ENCODE measurements at regions not wholly inside any gene's neighbourhood (a gene's known extent, or its start where the extent isn't known, plus 50 kb on each side); places are given as distances from the start of the nearest gene placed in this dataset.

DNA sequence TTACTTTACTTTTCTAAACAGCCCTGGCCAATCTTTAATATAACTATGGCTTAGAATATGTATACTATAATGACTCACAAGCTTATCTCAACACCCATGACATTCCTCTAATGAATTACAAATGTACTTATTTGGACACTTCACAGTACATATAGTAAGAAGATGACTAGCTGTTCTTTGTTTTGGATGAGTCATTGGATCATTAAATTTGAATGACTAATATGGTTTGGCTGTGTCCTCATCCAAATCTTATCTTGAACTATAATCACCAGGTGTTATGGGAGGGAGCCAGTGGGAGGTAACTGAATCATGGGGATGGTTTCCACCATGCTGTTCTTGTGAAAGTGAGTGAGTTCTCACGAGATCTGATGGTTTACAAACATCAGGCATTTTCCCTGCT is 807.5 kb upstream of the SORCS1 start:
- no peak overlapping the region for H3K4me2 ChIP-seq (ENCODE audit: low read depth, low read length, poor library complexity, severe bottlenecking)
- H4K20me1 ChIP-seq (ENCODE audit: low read depth, low read length) = no peaks in the 10 kb centered on the region
- H3K27me3 ChIP-seq (ENCODE audit: low read length) = no peaks in the 10 kb centered on the region
- no peak overlapping the region for H3K27ac ChIP-seq (ENCODE audit: low read depth, low read length)
- no peaks in the 10 kb centered on the region for H3K9me3 ChIP-seq (ENCODE audit: insufficient read depth, low read length)
- H3F3A ChIP-seq (ENCODE audit: insufficient read depth) = no peaks in the 10 kb centered on the region
- no peak for TF ChIP-seq EZH2phosphoT487 (conservative IDR thresholded peaks at IDR 0.05; ENCODE audit: low read length)
- TF ChIP-seq, protein P1, sequence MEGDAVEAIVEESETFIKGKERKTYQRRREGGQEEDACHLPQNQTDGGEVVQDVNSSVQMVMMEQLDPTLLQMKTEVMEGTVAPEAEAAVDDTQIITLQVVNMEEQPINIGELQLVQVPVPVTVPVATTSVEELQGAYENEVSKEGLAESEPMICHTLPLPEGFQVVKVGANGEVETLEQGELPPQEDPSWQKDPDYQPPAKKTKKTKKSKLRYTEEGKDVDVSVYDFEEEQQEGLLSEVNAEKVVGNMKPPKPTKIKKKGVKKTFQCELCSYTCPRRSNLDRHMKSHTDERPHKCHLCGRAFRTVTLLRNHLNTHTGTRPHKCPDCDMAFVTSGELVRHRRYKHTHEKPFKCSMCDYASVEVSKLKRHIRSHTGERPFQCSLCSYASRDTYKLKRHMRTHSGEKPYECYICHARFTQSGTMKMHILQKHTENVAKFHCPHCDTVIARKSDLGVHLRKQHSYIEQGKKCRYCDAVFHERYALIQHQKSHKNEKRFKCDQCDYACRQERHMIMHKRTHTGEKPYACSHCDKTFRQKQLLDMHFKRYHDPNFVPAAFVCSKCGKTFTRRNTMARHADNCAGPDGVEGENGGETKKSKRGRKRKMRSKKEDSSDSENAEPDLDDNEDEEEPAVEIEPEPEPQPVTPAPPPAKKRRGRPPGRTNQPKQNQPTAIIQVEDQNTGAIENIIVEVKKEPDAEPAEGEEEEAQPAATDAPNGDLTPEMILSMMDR (IDR thresholded peaks at IDR 0.05; ENCODE audit: insufficient read depth, low read length, poor library complexity, severe bottlenecking) = no peak
- no peak overlapping the region for H2AFZ ChIP-seq (ENCODE audit: low read depth, low read length, severe bottlenecking)
- no peaks in the 10 kb centered on the region for H3K9me2 ChIP-seq (replicated peaks; ENCODE audit: insufficient read depth, low read length)
- H3K79me2 ChIP-seq (ENCODE audit: insufficient read depth, low read length) = no peaks in the 10 kb centered on the region
- H3K9ac ChIP-seq (ENCODE audit: low read length) = no peak overlapping the region
- H3K4me3 ChIP-seq (ENCODE audit: insufficient read depth, low read length, poor library complexity, severe bottlenecking) = no peak overlapping the region
- H3K36me3 ChIP-seq (ENCODE audit: low read length) = no peaks in the 10 kb centered on the region

DNA sequence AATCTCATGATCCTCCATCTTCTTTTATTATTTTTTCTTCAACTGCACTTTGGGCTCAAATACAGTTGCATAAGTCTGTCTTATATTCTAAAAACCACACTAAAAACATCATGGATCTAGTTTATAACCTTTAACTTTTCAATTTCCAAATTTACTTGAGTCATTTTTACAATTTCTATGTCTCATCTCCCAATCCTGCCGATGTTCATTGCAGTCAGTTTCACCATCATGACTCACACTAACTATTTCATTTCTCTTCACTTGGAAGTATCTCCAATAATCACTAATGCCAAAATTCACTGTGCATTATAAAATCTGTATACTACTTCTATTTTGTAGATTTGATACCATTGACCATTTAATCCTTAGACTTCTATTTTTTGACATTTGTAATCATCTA is 806.9 kb upstream of the SORCS1 start:
- Histone ChIP-seq H3K27ac (ENCODE audit: low read depth, low read length) (no peak overlapping the region), H3K4me2 (ENCODE audit: low read depth, low read length, poor library complexity, severe bottlenecking) (no peak overlapping the region), H3K27me3 (ENCODE audit: low read length) (no peaks in the 10 kb centered on the region), H3K4me3 (ENCODE audit: insufficient read depth, low read length, poor library complexity, severe bottlenecking) (no peak overlapping the region), H3K9me2 (replicated peaks; ENCODE audit: insufficient read depth, low read length) (no peaks in the 10 kb centered on the region), H3K36me3 (ENCODE audit: low read length) (no peaks in the 10 kb centered on the region), H3F3A (ENCODE audit: insufficient read depth) (no peaks in the 10 kb centered on the region), H3K9me3 (ENCODE audit: insufficient read depth, low read length) (no peaks in the 10 kb centered on the region), H3K9ac (ENCODE audit: low read length) (no peak overlapping the region), H3K79me2 (ENCODE audit: insufficient read depth, low read length) (no peaks in the 10 kb centered on the region), H2AFZ (ENCODE audit: low read depth, low read length, severe bottlenecking) (no peak overlapping the region), H4K20me1 (ENCODE audit: low read depth, low read length) (no peaks in the 10 kb centered on the region)
- TF ChIP-seq, protein P1 (IDR thresholded peaks at IDR 0.05; ENCODE audit: insufficient read depth, low read length, poor library complexity, severe bottlenecking) = no peak

- H3K27ac ChIP-seq (ENCODE audit: low read depth, low read length) = no peak overlapping the region
- no peak overlapping the region for H2AFZ ChIP-seq (ENCODE audit: low read depth, low read length, severe bottlenecking)
- H3K4me2 ChIP-seq (ENCODE audit: low read depth, low read length, poor library complexity, severe bottlenecking) = no peak overlapping the region
These were observed 806.0 kb upstream of the SORCS1 start for GRCh38 chr10:107970512-107970911.

More at GRCh38 chr10:107970512-107970911, 806.0 kb upstream of the SORCS1 start:
- Histone ChIP-seq H3K36me3 (ENCODE audit: low read length) (no peaks in the 10 kb centered on the region), H3F3A (ENCODE audit: insufficient read depth) (no peaks in the 10 kb centered on the region), H3K79me2 (ENCODE audit: insufficient read depth, low read length) (no peaks in the 10 kb centered on the region), H3K9ac (ENCODE audit: low read length) (no peak overlapping the region), H3K9me3 (ENCODE audit: insufficient read depth, low read length) (no peaks in the 10 kb centered on the region), H3K9me2 (replicated peaks; ENCODE audit: insufficient read depth, low read length) (no peaks in the 10 kb centered on the region), H4K20me1 (ENCODE audit: low read depth, low read length) (no peaks in the 10 kb centered on the region), H3K27me3 (ENCODE audit: low read length) (no peaks in the 10 kb centered on the region), H3K4me3 (ENCODE audit: insufficient read depth, low read length, poor library complexity, severe bottlenecking) (no peak overlapping the region)
- no peak for TF ChIP-seq EZH2phosphoT487 (conservative IDR thresholded peaks at IDR 0.05; ENCODE audit: low read length)
- TF ChIP-seq, protein P1 (IDR thresholded peaks at IDR 0.05; ENCODE audit: insufficient read depth, low read length, poor library complexity, severe bottlenecking) = no peak
